SK-N-SH (cell line): ENCODE measurements at regions not wholly inside any gene's neighbourhood (a gene's known extent, or its start where the extent isn't known, plus 50 kb on each side); places are given as distances from the start of the nearest gene placed in this dataset.

Experiments
- CTCF ChIA-PET: fragments of 300-600, 350-600 bp; formaldehyde crosslinking; extraction: SDS; loops from one replicate; lab custom pipeline; 2021; lab: Yijun Ruan, JAX
- POLR2A ChIA-PET: fragments of 350-600 bp; sonication (Branson Sonifier 250); formaldehyde crosslinking; extraction: SDS; loops from one replicate; lab custom pipeline; 2020; ENCODE audit warnings: antibody characterized with exemption, inconsistent platforms; lab: Yijun Ruan, JAX
- DNase-seq: peaks from one replicate; pipeline ENCODE4 v3.0.0; 2012
- H2AFZ ChIP-seq: fragments of 200-600 bp; sonication (generic); 2 replicates; pipeline ENCODE4 v1.8.1; 2016; ENCODE audit warnings: antibody characterized with exemption, mild to moderate bottlenecking, low read depth
- H3F3A ChIP-seq: fragments of 200-600 bp; sonication (generic); replicated peaks from 2 replicates; pipeline ENCODE3; 2016; ENCODE audit warnings: antibody characterized with exemption, mild to moderate bottlenecking; ENCODE audit not compliant: insufficient read depth
- H3K27ac ChIP-seq, 2 experiments: fragments of 200-500 bp in 1 of 2; fragments of 200-600 bp in 1 of 2; sonication (Bioruptor generic) in 1 of 2; sonication (generic), shearing (Covaris generic) in 1 of 2; 2 replicates each; pipeline versions ENCODE4 v1.5.1 to v1.6.1; 2014 to 2016; ENCODE audit warnings: low read depth in 2 of 2, inconsistent platforms in 1 of 2, low read length in 1 of 2, mild to moderate bottlenecking in 1 of 2, mixed read lengths in 1 of 2
- H3K27me3 ChIP-seq: fragments of 200-600 bp; sonication (generic), shearing (Covaris generic); 2 replicates; pipeline ENCODE4 v1.6.1; 2016; ENCODE audit warnings: mixed run types; ENCODE audit not compliant: insufficient read depth
- H3K36me3 ChIP-seq, 2 experiments: fragments of 200-500 bp in 1 of 2; fragments of 200-600 bp in 1 of 2; sonication (Bioruptor generic) in 1 of 2; sonication (generic) in 1 of 2; replicated peaks in 1 of 2; 2 replicates each; pipeline versions ENCODE3 to v1.5.1; 2014 to 2016; ENCODE audit warnings: low read length in 1 of 2, mild to moderate bottlenecking in 1 of 2; ENCODE audit not compliant: insufficient read depth in 2 of 2, control insufficient read depth in 1 of 2
- H3K4me1 ChIP-seq, 2 experiments: fragments of 200-500 bp in 1 of 2; fragments of 200-600 bp in 1 of 2; sonication (Bioruptor generic) in 1 of 2; sonication (generic), shearing (Covaris generic) in 1 of 2; 2 replicates each; pipeline versions ENCODE4 v1.5.1 to v1.6.1; 2014 to 2016; ENCODE audit warnings: low read depth in 1 of 2, low read length in 1 of 2, mixed run types in 1 of 2; ENCODE audit not compliant: insufficient read depth in 2 of 2, control insufficient read depth in 1 of 2
- H3K4me2 ChIP-seq: fragments of 200-600 bp; sonication (generic), shearing (Covaris generic); 2 replicates; pipeline ENCODE4 v1.6.1; 2017; ENCODE audit warnings: mixed run types
- H3K4me3 ChIP-seq, 2 experiments: fragments of 200-500 bp in 1 of 2; fragments of 200-600 bp in 1 of 2; sonication (Bioruptor generic) in 1 of 2; sonication (generic), shearing (Covaris generic) in 1 of 2; 2 replicates each; pipeline versions ENCODE4 v1.5.1 to v1.8.1; 2014 to 2016; ENCODE audit warnings: low read depth in 2 of 2, inconsistent platforms in 1 of 2, low read length in 1 of 2, mild to moderate bottlenecking in 1 of 2, mixed read lengths in 1 of 2, moderate library complexity in 1 of 2
- H3K79me2 ChIP-seq: fragments of 200-600 bp; sonication (generic); 2 replicates; pipeline ENCODE4 v1.8.1; 2017; ENCODE audit warnings: mild to moderate bottlenecking; ENCODE audit not compliant: insufficient read depth
- H3K9ac ChIP-seq: fragments of 200-600 bp; sonication (generic); 2 replicates; pipeline ENCODE4 v1.6.1; 2017; ENCODE audit warnings: mixed run types
- H3K9me2 ChIP-seq: fragments of 200-600 bp; sonication (generic); 2 replicates; pipeline ENCODE4 v1.6.1; 2017; ENCODE audit warnings: mixed run types
- H3K9me3 ChIP-seq: fragments of 200-600 bp; sonication (generic); 2 replicates; pipeline ENCODE4 v1.6.1; 2017; ENCODE audit warnings: mixed run types, mild to moderate bottlenecking, moderate library complexity
- H4K20me1 ChIP-seq: fragments of 200-600 bp; sonication (generic); 2 replicates; pipeline ENCODE4 v1.6.1; 2017; ENCODE audit warnings: mild to moderate bottlenecking, mixed run types; ENCODE audit not compliant: insufficient read depth
- CHD2 ChIP-seq: fragments of 150-350 bp; IDR thresholded peaks from 2 replicates; pipeline ENCODE4 v1.6.1; 2018; ENCODE audit warnings: low read length; ENCODE audit not compliant: partially characterized antibody
- ELF1 ChIP-seq: IDR thresholded peaks from 2 replicates; pipeline ENCODE4 v1.4.0; 2012
- GABPA ChIP-seq: IDR thresholded peaks from 2 replicates; pipeline ENCODE4 v1.4.0; 2012; ENCODE audit warnings: low read depth, mild to moderate bottlenecking
- GATA2 ChIP-seq: sonication (generic); formaldehyde crosslinking; IDR thresholded peaks from 2 replicates; pipeline ENCODE4 v1.5.0; 2020; ENCODE audit warnings: mild to moderate bottlenecking, missing genetic modification reagents
- MEF2A ChIP-seq: IDR thresholded peaks from 2 replicates; pipeline ENCODE4 v1.4.0; 2012; ENCODE audit warnings: low read depth, borderline replicate concordance
- NFIC ChIP-seq: IDR thresholded peaks from 2 replicates; pipeline ENCODE4 v1.4.0; 2012; ENCODE audit warnings: borderline replicate concordance
- NRF1 ChIP-seq: IDR thresholded peaks from 2 replicates; pipeline ENCODE4 v1.6.1; 2012; ENCODE audit warnings: low read depth, mild to moderate bottlenecking, low read length
- RCOR1 ChIP-seq: fragments of 150-350 bp; IDR thresholded peaks from 2 replicates; pipeline ENCODE4 v1.6.1; 2017; ENCODE audit warnings: antibody characterized with exemption, low read length
- RXRA ChIP-seq: IDR thresholded peaks from 2 replicates; pipeline ENCODE4 v1.4.0; 2012; ENCODE audit warnings: low read depth, mild to moderate bottlenecking, borderline replicate concordance
- SIN3A ChIP-seq: IDR thresholded peaks from 2 replicates; pipeline ENCODE4 v1.6.1; 2012; ENCODE audit warnings: low read depth, mild to moderate bottlenecking, low read length, moderate library complexity, borderline replicate concordance
- TAF1 ChIP-seq: IDR thresholded peaks from 2 replicates; pipeline ENCODE4 v1.6.1; 2012; ENCODE audit warnings: low read depth, mild to moderate bottlenecking, low read length, moderate library complexity, borderline replicate concordance
- TCF12 ChIP-seq: IDR thresholded peaks from 2 replicates; pipeline ENCODE4 v1.4.0; 2012
- TEAD4 ChIP-seq: IDR thresholded peaks from 2 replicates; pipeline ENCODE4 v1.4.0; 2012; ENCODE audit warnings: mild to moderate bottlenecking, borderline replicate concordance; ENCODE audit not compliant: insufficient read depth
- WGBS: methylation state at CpG from one replicate; pipeline ENCODE4 v1.1.6; 2017; ENCODE audit warnings: low lambda C conversion rate; 5-methylcytosine and 5-hydroxymethylcytosine counted together
- TF ChIP-seq, protein P1 (sequence below): IDR thresholded peaks from 2 replicates; pipeline ENCODE4 v1.4.0; 2012; ENCODE audit warnings: low read depth, borderline replicate concordance
- TF ChIP-seq, protein P2 (sequence below): IDR thresholded peaks from 2 replicates; pipeline ENCODE4; 2012
- TF ChIP-seq, protein P3 (sequence below): IDR thresholded peaks from 2 replicates; pipeline ENCODE4 v1.4.0; 2012; ENCODE audit warnings: low read depth
- TF ChIP-seq, protein P4 (sequence below): fragments of 150-350 bp; IDR thresholded peaks from 2 replicates; pipeline ENCODE4 v1.6.1; 2016; ENCODE audit warnings: mild to moderate bottlenecking, low read depth, low read length
- TF ChIP-seq, protein P5 (sequence below): fragments of 150-350 bp; IDR thresholded peaks from 2 replicates; pipeline ENCODE4 v1.6.1; 2017; ENCODE audit warnings: antibody characterized with exemption, low read length, low read depth, borderline replicate concordance

DNA sequence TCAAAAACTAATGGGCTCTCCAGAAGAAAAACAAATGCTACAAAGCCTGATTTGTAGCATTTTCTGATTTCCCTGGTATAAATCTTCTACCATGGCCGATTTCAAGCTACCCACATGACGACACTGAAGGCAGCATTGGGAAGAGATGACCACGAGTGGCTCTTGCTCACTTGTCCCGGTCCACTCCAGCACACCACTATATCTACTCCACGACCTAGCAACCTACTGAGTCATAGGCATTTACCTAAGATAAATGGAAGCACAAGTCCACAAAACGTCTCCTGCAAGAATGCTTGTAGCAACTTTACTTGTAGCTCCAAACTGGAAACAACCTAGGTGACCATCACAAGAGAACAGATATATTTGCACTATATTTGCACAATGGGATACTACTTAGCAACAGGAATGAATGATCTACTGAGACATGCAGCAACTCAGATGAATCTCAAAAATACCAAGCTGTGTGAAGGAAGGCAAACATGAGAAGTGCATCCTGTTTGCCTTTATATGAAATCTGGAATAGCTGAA lies 60.8 kb upstream of the HES1 start:
- Histone ChIP-seq H3K27me3 (peaks cover 46% of the 10 kb centered on the region), H3K36me3 (no peaks in the 10 kb centered on the region), H3K4me3 (no peak overlapping the region), H2AFZ (no peak overlapping the region), H3K9ac (no peak overlapping the region), H4K20me1 (no peaks in the 10 kb centered on the region), H3K4me1 (peaks cover 3 to 11% of the 10 kb centered on the region in 2 experiments; a peak in 2 of 4 replicates), H3K4me2 (no peak overlapping the region), H3K9me2 (no peaks in the 10 kb centered on the region), H3K9me3 (no peaks in the 10 kb centered on the region), H3K27ac (no peak overlapping the region), H3F3A (no peaks in the 10 kb centered on the region), H3K79me2 (no peaks in the 10 kb centered on the region)
- DNase-seq: no peak
- TF ChIP-seq, protein P1, sequence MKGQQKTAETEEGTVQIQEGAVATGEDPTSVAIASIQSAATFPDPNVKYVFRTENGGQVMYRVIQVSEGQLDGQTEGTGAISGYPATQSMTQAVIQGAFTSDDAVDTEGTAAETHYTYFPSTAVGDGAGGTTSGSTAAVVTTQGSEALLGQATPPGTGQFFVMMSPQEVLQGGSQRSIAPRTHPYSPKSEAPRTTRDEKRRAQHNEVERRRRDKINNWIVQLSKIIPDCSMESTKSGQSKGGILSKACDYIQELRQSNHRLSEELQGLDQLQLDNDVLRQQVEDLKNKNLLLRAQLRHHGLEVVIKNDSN: no peak
- TF ChIP-seq NFIC (no peak), GATA2 (CRISPR knock-in tag) (no peak), ELF1 (no peak), RCOR1 (no peak), TAF1 (no peak), MEF2A (no peak)
- TF ChIP-seq, protein P2, sequence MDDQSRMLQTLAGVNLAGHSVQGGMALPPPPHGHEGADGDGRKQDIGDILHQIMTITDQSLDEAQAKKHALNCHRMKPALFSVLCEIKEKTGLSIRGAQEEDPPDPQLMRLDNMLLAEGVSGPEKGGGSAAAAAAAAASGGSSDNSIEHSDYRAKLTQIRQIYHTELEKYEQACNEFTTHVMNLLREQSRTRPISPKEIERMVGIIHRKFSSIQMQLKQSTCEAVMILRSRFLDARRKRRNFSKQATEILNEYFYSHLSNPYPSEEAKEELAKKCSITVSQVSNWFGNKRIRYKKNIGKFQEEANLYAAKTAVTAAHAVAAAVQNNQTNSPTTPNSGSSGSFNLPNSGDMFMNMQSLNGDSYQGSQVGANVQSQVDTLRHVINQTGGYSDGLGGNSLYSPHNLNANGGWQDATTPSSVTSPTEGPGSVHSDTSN: no peak
- TF ChIP-seq, protein P3, sequence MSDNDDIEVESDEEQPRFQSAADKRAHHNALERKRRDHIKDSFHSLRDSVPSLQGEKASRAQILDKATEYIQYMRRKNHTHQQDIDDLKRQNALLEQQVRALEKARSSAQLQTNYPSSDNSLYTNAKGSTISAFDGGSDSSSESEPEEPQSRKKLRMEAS: no peak
- ChIA-PET POLR2A (interaction anchor here (1.0 kb wide), 1 partner anchor 9 kb away, joined by 4 read pairs; no protein-coding TSS in a partner anchor), CTCF (interaction anchor here (0.6 to 1.7 kb wide), 4 partner anchors 13 to 240 kb away, joined by 3 to 4 read pairs (median 4); no protein-coding TSS in a partner anchor)
- WGBS: 64% methylated on average over 6 of the region's 6 CpGs

DNA sequence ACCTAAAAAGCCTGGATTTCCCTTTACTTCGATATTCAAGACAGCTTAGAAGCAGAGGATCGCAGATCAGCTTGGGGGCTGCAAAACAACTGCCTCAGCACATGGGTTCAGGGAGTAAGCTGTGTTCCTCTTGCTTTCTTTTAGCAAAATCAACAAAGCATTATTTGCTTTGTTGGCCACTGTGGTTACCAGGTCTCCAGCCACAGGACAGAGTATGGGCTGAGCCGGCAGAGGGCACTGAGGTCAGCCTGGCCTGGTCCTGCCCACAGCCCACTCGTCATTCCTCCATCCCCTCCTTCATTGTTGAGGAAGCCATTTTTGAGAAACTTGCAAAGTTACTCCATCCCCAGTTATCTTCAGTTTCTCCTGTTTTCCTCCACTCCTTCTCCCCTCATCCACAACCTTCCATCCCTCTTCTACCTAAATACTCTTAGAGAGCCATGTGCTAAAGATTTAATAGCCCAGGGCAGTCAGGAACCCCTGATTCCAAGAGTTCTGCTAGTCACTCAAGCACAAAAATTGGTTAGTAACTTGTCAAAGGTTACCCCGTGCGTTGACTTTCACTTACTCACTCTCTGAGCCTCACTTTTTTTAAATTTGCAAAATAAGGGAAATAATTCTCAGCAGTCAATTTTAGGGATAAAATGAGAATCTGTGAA lies 60.0 kb upstream of the HES1 start:
- DNase-seq: no peak

More for the DNA sequence above, 60.0 kb upstream of the HES1 start:
- H2AFZ ChIP-seq: no peak overlapping the region
- no peak overlapping the region for H3K9ac ChIP-seq
- 79% methylated on average over 5 of the region's 6 CpGs for WGBS
- CTCF ChIA-PET: interaction anchor here (1.7 kb wide), 1 partner anchor 17 kb away, joined by 4 read pairs; no protein-coding TSS in a partner anchor
- no peaks in the 10 kb centered on the region for H3K79me2 ChIP-seq
- no peaks in the 10 kb centered on the region for H4K20me1 ChIP-seq
- TF ChIP-seq TAF1 (no peak), NRF1 (no peak), TEAD4 (no peak), MEF2A (no peak), RXRA (no peak), GABPA (no peak), SIN3A (no peak), CHD2 (no peak), GATA2 (CRISPR knock-in tag) (no peak), TCF12 (no peak)
- TF ChIP-seq, protein P4, sequence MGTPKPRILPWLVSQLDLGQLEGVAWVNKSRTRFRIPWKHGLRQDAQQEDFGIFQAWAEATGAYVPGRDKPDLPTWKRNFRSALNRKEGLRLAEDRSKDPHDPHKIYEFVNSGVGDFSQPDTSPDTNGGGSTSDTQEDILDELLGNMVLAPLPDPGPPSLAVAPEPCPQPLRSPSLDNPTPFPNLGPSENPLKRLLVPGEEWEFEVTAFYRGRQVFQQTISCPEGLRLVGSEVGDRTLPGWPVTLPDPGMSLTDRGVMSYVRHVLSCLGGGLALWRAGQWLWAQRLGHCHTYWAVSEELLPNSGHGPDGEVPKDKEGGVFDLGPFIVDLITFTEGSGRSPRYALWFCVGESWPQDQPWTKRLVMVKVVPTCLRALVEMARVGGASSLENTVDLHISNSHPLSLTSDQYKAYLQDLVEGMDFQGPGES: no peak
- TF ChIP-seq, protein P1: no peak
- TF ChIP-seq, protein P5, sequence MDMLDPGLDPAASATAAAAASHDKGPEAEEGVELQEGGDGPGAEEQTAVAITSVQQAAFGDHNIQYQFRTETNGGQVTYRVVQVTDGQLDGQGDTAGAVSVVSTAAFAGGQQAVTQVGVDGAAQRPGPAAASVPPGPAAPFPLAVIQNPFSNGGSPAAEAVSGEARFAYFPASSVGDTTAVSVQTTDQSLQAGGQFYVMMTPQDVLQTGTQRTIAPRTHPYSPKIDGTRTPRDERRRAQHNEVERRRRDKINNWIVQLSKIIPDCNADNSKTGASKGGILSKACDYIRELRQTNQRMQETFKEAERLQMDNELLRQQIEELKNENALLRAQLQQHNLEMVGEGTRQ: no peak
- no peaks in the 10 kb centered on the region for H3F3A ChIP-seq
- H3K27me3 ChIP-seq: peaks cover 53% of the 10 kb centered on the region
- H3K9me3 ChIP-seq: no peaks in the 10 kb centered on the region
- H3K9me2 ChIP-seq: no peaks in the 10 kb centered on the region
- H3K4me1 ChIP-seq: peaks cover 3 to 11% of the 10 kb centered on the region in 2 experiments; a peak in 2 of 4 replicates
- H3K27ac ChIP-seq: no peak overlapping the region
- H3K4me2 ChIP-seq: no peak overlapping the region
- no peak overlapping the region for H3K4me3 ChIP-seq
- POLR2A ChIA-PET: interaction anchor here (1.0 kb wide), 1 partner anchor 8 kb away, joined by 4 read pairs; no protein-coding TSS in a partner anchor
- no peaks in the 10 kb centered on the region for H3K36me3 ChIP-seq
